SH-SY5Y (cell line): ENCODE measurements at regions not wholly inside any gene's neighbourhood (a gene's known extent, or its start where the extent isn't known, plus 50 kb on each side); places are given as distances from the start of the nearest gene placed in this dataset.

Experiments
- GATA2 ChIP-seq: IDR thresholded peaks from 2 replicates; pipeline ENCODE4 v1.6.1; 2011; ENCODE audit warnings: mild to moderate bottlenecking, low read depth, low read length
- GATA3 ChIP-seq: IDR thresholded peaks from 2 replicates; pipeline ENCODE4 v1.6.1; 2011; ENCODE audit warnings: low read depth, mild to moderate bottlenecking, low read length, moderate library complexity

GRCh38 chr3:168925568-168925967 is 737.9 kb downstream of the MECOM start:
- no peak for TF ChIP-seq GATA2
- no peak for TF ChIP-seq GATA3
